HT1080 (cell line): ENCODE measurements at regions not wholly inside any gene's neighbourhood (a gene's known extent, or its start where the extent isn't known, plus 50 kb on each side); places are given as distances from the start of the nearest gene placed in this dataset.
"Not testable (repeated sequence)": the region's sequence is repeated elsewhere in the genome, so short reads cannot be mapped to it uniquely, and the experiment has no call there.

Source experiments
- DNase-seq: peaks from one replicate; pipeline ENCODE4 v3.0.0-alpha.2; 2015; ENCODE audit warnings: low read depth

- peak; percentile 84 for DNase-seq
Measured at GRCh38 chr14:49946320-49947141, 53.6 kb downstream of the ARF6 start.

GRCh38 chr14:49947506-49947905, 54.6 kb downstream of the ARF6 start:
- no peak for DNase-seq

- DNase-seq, result peak; percentile 58
Measured at GRCh38 chr14:49950275-49951228, 57.7 kb downstream of the ARF6 start.

- DNase-seq, result no peak
Measured at GRCh38 chr14:49951229-49951607, 58.3 kb downstream of the ARF6 start.

- no peak for DNase-seq
Measured at GRCh38 chr14:49951691-49952345, 58.9 kb downstream of the ARF6 start.

- no peak for DNase-seq
Measured at GRCh38 chr14:49953196-49953595, 60.3 kb downstream of the ARF6 start.

- DNase-seq, result no peak
Measured at GRCh38 chr14:49954171-49954631, 61.3 kb downstream of the ARF6 start.

- DNase-seq, result no peak
Measured at GRCh38 chr14:49955024-49955423, 62.1 kb downstream of the ARF6 start.

- no peak for DNase-seq
Measured at GRCh38 chr14:49957089-49957852, 64.4 kb downstream of the ARF6 start.

GRCh38 chr14:49959822-49960408, 67.0 kb downstream of the ARF6 start:
- no peak for DNase-seq

- no peak for DNase-seq
Measured at GRCh38 chr14:49960453-49960852, 67.6 kb downstream of the ARF6 start.

GRCh38 chr14:49961270-49962222, 68.7 kb downstream of the ARF6 start:
- no peak for DNase-seq

GRCh38 chr14:49962621-49963020, 69.7 kb downstream of the ARF6 start:
- no peak for DNase-seq

- not testable (repeated sequence) for DNase-seq
Measured at GRCh38 chr14:49965068-49965651, 72.3 kb downstream of the ARF6 start.

- no peak for DNase-seq
Measured at GRCh38 chr14:49966304-49966809, 73.5 kb downstream of the ARF6 start.

GRCh38 chr14:49966971-49967630, 74.2 kb downstream of the ARF6 start:
- no peak for DNase-seq

- DNase-seq, result no peak
Measured at GRCh38 chr14:49969961-49970360, 77.1 kb downstream of the ARF6 start.

- DNase-seq, result no peak
Measured at GRCh38 chr14:49970474-49971147, 77.7 kb downstream of the ARF6 start.
